IgD-negative memory B cell (primary cell): ENCODE measurements at regions not wholly inside any gene's neighbourhood (a gene's known extent, or its start where the extent isn't known, plus 50 kb on each side); places are given as distances from the start of the nearest gene placed in this dataset.
"Not testable (repeated sequence)": the region's sequence is repeated elsewhere in the genome, so short reads cannot be mapped to it uniquely, and the experiment has no call there.

ENCODE experiments used
- H3K27ac Mint-ChIP-seq, 3 donors: one replicate each; pipeline ENCODE4 v1.8.0; 2020 to 2022; ENCODE audit warnings: mild to moderate bottlenecking in 3 of 3, mixed read lengths in 3 of 3, moderate library complexity in 1 of 3
- H3K27me3 Mint-ChIP-seq: one replicate; pipeline ENCODE4 v1.8.0; 2021; ENCODE audit warnings: mixed read lengths
- H3K36me3 Mint-ChIP-seq: one replicate; pipeline ENCODE4 v1.8.0; 2020; ENCODE audit warnings: mild to moderate bottlenecking, mixed read lengths
- H3K4me1 Mint-ChIP-seq, 3 donors: one replicate each; pipeline ENCODE4 v1.8.0; 2020 to 2022; ENCODE audit warnings: mixed read lengths in 3 of 3, mild to moderate bottlenecking in 1 of 3
- H3K4me3 Mint-ChIP-seq, 4 donors: one replicate each; pipeline ENCODE4 v1.8.0; 2020 to 2022; ENCODE audit warnings: mild to moderate bottlenecking in 4 of 4, mixed read lengths in 4 of 4, moderate library complexity in 3 of 4
- H3K9me3 Mint-ChIP-seq, 3 donors: one replicate each; pipeline ENCODE4 v1.8.0; 2020 to 2021; ENCODE audit warnings: mixed read lengths in 3 of 3, mild to moderate bottlenecking in 1 of 3

DNA sequence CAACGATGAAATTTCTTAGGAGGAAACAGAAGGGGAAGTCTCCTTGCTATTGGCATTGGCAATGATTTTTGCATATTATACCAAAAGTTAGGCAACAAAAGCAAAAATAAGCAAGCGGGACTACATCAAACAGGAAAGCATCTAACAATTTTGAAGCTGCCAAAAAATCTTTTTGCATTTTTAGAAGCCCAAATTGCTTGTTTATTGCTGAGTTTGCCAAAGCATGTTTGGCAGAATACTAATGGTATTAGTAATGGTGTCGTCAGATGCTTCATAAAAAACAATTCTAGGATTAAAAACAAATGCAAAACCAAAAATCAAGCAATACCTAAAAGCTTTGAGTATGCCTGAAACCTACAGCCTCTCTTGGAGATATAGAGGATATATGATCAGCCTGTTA is 80.0 kb downstream of the GALR1 start:
- Mint-ChIP-seq H3K4me3 (no peak overlapping the region), H3K36me3 (no peaks in the 10 kb centered on the region), H3K27ac (no peak overlapping the region), H3K27me3 (peaks cover 3% of the 10 kb centered on the region), H3K4me1 (peaks cover 0 to 3% (median 0%) of the 10 kb centered on the region in 3 donors), H3K9me3 (peaks cover 0 to 10% (median 1%) of the 10 kb centered on the region in 3 donors)

DNA sequence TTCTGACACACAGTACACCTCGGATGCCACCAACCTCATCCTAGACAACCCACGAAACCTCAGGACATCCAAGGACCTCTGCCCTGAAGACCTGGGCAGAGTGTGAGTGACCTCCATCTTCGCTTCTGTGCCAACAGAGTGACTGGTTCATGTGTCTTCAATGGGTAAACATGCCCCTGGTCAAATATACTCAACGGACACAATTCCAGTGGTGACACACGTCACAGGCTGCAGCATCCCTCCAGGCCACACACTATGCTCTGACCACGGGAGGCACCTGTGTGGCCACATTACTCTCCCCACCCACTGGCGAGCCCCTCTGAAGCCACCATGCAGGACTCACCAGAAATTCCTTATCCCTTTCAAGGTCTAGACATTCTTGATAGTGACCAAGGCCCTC is 85.2 kb downstream of the GALR1 start:
- Mint-ChIP-seq H3K27me3 (peaks cover 11% of the 10 kb centered on the region), H3K36me3 (no peaks in the 10 kb centered on the region), H3K4me3 (no peak overlapping the region), H3K27ac (no peak overlapping the region), H3K9me3 (no peaks in the 10 kb centered on the region), H3K4me1 (peaks cover 0 to 3% (median 0%) of the 10 kb centered on the region in 3 donors)

DNA sequence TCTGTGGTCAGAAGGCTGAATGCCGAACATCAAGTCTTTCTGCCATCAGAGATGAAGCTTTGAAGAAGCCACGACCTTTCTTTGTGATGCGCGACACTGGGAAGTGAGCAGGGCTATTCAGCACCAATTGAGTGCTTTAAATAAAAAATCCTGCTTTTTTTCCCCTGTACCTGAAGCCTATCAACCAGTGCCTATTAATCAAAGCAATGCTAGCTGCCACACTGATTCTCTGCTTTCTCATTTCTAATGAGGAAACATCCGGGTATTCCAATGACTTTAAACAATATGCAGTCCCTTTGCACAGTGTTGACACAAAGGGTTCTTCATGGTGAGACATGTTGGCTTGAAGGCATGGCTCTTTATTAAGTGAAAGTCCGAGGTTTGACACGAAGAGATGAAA is 88.0 kb downstream of the GALR1 start:
- no peak overlapping the region for H3K4me3 Mint-ChIP-seq
- peaks cover 11% of the 10 kb centered on the region for H3K27me3 Mint-ChIP-seq
- no peaks in the 10 kb centered on the region for H3K36me3 Mint-ChIP-seq
- no peak overlapping the region for H3K27ac Mint-ChIP-seq
- no peaks in the 10 kb centered on the region for H3K9me3 Mint-ChIP-seq
- peaks cover 0 to 3% (median 0%) of the 10 kb centered on the region in 3 donors for H3K4me1 Mint-ChIP-seq

- no peaks in the 10 kb centered on the region for H3K9me3 Mint-ChIP-seq
- H3K27me3 Mint-ChIP-seq = peaks cover 10% of the 10 kb centered on the region
- H3K36me3 Mint-ChIP-seq = no peaks in the 10 kb centered on the region
- peak overlapping the region in 1 of 3 donors; percentile 73 for H3K27ac Mint-ChIP-seq
- H3K4me1 Mint-ChIP-seq = peaks cover 0 to 3% (median 0%) of the 10 kb centered on the region in 3 donors
- H3K4me3 Mint-ChIP-seq = no peak overlapping the region
Measured at GRCh38 chr18:77339093-77339492, 89.4 kb downstream of the GALR1 start.

- no peak overlapping the region for H3K27ac Mint-ChIP-seq
- no peak overlapping the region for H3K4me3 Mint-ChIP-seq
- no peaks in the 10 kb centered on the region for H3K36me3 Mint-ChIP-seq
- peaks cover 0 to 3% (median 0%) of the 10 kb centered on the region in 3 donors for H3K4me1 Mint-ChIP-seq
- H3K27me3 Mint-ChIP-seq = peaks cover 10% of the 10 kb centered on the region
- no peaks in the 10 kb centered on the region for H3K9me3 Mint-ChIP-seq
Measured at GRCh38 chr18:77339623-77340022, 90.0 kb downstream of the GALR1 start.

DNA sequence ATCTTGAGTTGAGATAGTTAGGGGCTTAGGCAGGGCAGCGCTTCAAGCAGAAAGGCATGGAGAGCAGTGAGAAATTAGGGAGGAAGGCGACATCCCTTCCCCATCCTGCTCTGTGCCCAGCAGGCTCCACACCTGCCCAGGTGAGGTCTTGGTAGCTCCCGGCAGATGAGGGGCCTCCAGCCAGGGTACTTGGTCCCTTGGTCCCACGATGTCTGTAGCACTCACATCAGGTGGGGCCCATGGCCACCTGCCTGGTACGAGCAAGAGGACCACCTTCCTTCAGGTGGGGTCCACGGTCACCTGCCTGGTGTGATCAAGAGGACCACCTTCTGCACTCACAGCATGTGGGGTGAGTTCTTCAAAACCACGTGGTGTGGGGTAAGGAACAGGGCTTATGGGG is 91.2 kb downstream of the GALR1 start:
- Mint-ChIP-seq H3K36me3 (no peaks in the 10 kb centered on the region), H3K27ac (peak overlapping the region in 1 of 3 donors; percentile 50), H3K9me3 (no peaks in the 10 kb centered on the region), H3K27me3 (peaks cover 9% of the 10 kb centered on the region), H3K4me3 (no peak overlapping the region), H3K4me1 (peaks cover 0 to 3% (median 0%) of the 10 kb centered on the region in 3 donors)

GRCh38 chr18:77341527-77342325 is 92.1 kb downstream of the GALR1 start:
- H3K27me3 Mint-ChIP-seq = peaks cover 6% of the 10 kb centered on the region
- H3K36me3 Mint-ChIP-seq = no peaks in the 10 kb centered on the region
- H3K27ac Mint-ChIP-seq = no peak overlapping the region
- no peaks in the 10 kb centered on the region for H3K9me3 Mint-ChIP-seq
- H3K4me1 Mint-ChIP-seq = peaks cover 0 to 3% (median 0%) of the 10 kb centered on the region in 3 donors
- H3K4me3 Mint-ChIP-seq = no peak overlapping the region

DNA sequence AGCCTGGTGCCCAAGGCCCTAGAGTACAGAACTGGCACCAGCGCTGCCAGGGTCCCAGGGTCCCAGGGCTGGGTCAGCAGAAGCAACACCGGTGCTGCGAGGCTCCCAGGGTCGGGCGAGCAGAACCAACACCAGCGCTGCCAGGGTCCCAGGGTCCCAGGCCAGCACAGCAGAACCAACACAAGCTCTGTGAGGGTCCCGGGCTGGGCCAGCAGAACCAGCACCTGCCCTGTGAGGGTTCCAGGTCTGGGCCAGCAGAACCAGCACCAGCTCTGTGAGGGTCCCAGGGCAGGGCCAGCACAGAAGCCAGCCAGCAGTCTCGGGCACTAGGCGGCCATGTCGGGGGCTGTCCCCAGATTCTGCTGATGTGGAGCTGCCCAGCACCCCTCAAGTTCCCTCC is 93.1 kb downstream of the GALR1 start:
- no peak overlapping the region for H3K27ac Mint-ChIP-seq
- H3K4me3 Mint-ChIP-seq = no peak overlapping the region
- no peaks in the 10 kb centered on the region for H3K9me3 Mint-ChIP-seq
- no peaks in the 10 kb centered on the region for H3K36me3 Mint-ChIP-seq
- peaks cover 3% of the 10 kb centered on the region for H3K27me3 Mint-ChIP-seq
- peaks cover 0 to 2% (median 0%) of the 10 kb centered on the region in 3 donors for H3K4me1 Mint-ChIP-seq

- Mint-ChIP-seq H3K4me1 (no peaks in the 10 kb centered on the region), H3K9me3 (no peaks in the 10 kb centered on the region), H3K27ac (peak overlapping the region in 1 of 3 donors; percentile 71), H3K27me3 (no peaks in the 10 kb centered on the region), H3K4me3 (no peak overlapping the region), H3K36me3 (no peaks in the 10 kb centered on the region)
Measured at GRCh38 chr18:77343846-77344510, 94.3 kb downstream of the GALR1 start.

DNA sequence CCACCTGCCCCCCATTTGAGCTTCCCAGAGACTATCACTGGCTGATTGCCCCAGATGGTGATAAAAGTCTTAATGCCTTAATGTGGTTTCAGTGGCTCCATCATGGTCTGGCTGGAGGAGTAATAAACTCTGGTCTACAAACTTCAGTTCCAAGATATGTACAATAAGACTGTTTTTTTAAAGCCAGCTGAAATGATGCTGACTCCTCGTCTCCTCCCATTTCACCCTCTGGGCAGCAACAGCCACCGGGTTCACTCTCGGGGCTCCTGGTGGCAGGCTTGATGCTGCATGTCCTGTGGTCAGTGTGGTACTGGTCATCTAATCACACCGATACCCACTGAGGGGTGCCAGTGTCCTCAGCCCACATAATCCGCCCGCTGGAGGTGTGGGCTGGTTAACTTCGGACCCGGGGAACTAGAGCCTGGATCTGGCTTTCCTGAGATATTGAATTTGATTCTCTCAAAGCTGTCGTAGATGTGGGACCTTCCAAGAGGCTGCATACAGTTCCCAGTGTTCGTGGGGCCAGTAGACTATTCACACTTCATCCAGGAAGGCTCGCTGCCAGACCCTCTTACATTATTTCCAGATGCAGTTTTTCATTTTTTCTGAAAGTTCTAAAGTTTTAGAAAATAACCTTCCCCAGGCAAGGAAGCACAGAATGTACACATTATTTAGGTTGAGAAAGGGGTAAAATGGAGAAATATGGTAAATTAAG is 95.3 kb downstream of the GALR1 start:
- Mint-ChIP-seq H3K4me1 (no peaks in the 10 kb centered on the region), H3K9me3 (peaks cover 2 to 6% (median 2%) of the 10 kb centered on the region in 3 donors), H3K4me3 (no peak overlapping the region), H3K27me3 (no peaks in the 10 kb centered on the region), H3K27ac (no peak overlapping the region), H3K36me3 (no peaks in the 10 kb centered on the region)

- Mint-ChIP-seq H3K27me3 (no peaks in the 10 kb centered on the region), H3K4me1 (no peaks in the 10 kb centered on the region), H3K4me3 (no peak overlapping the region), H3K27ac (no peak overlapping the region), H3K9me3 (peaks cover 2 to 11% (median 5%) of the 10 kb centered on the region in 3 donors), H3K36me3 (peaks cover 2% of the 10 kb centered on the region)
Measured at GRCh38 chr18:77346208-77346810, 96.7 kb downstream of the GALR1 start.

- Mint-ChIP-seq H3K27me3 (peaks cover 24% of the 10 kb centered on the region), H3K9me3 (peaks cover 2 to 11% (median 5%) of the 10 kb centered on the region in 3 donors)
- H3K36me3 Mint-ChIP-seq, H3K4me3 Mint-ChIP-seq, H3K4me1 Mint-ChIP-seq, H3K27ac Mint-ChIP-seq: not testable (repeated sequence)
Measured at GRCh38 chr18:77353349-77353748, 103.7 kb downstream of the GALR1 start.

DNA sequence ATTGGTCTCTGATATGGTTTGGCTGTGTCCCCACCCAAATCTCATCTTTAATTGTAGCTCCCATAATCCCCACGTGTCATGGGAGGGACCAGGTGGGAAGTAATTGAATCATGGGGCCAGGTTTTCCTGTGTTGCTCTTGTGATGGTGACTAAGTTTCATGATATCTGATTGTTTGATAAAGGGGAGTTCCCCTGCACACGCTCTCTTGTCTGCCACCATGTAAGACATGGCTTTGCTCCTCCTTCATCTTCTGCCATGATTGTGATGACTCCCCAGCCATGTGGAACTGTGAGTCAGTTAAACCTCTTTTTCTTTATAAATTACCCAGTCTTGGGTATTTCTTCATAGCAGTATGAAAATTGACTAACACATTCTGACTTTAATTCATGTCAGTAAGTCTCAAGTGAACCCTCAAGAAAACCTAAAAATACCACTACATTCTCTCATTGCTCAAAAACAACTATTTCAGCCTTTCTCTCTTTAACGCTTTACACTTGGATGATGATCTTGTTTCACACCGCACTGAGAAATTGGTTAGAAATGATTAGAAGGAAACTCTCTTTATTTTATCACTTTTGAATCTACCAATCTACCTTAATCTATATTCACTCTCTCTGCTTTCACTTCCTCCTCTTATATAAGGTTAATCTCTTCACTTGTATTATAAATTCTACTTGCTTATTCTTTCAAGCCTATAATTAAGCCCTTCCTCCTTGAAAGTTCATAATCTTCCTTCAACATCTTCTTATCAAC is 110.1 kb downstream of the GALR1 start:
- Mint-ChIP-seq H3K27ac (peak overlapping the region in 2 of 3 donors; percentile 24 to 77), H3K4me3 (peak overlapping the region in 2 of 4 donors; percentile 43 to 69), H3K27me3 (peaks cover 7% of the 10 kb centered on the region), H3K4me1 (peaks cover 10 to 15% (median 10%) of the 10 kb centered on the region in 3 donors), H3K36me3 (peaks cover 2% of the 10 kb centered on the region), H3K9me3 (peaks cover 14 to 29% (median 26%) of the 10 kb centered on the region in 3 donors)
